Stimulated activated CD8-positive, alpha-beta memory T cell treated with anti-CD3 and anti-CD28 coated beads, Interleukin-15, amount 100 ng/mL, for 48 hours (primary cell): ENCODE measurements at regions not wholly inside any gene's neighbourhood (a gene's known extent, or its start where the extent isn't known, plus 50 kb on each side); places are given as distances from the start of the nearest gene placed in this dataset.

ENCODE experiments used
- DNase-seq, 2 donors: peaks; one replicate each; pipeline ENCODE4 v3.0.0-alpha.2; 2020; ENCODE audit warnings: low read depth in 2 of 2

- no peak for DNase-seq
These were observed 706.3 kb upstream of the WWC1 start for GRCh38 chr5:167585184-167585583.

- no peak for DNase-seq
These were observed 703.5 kb upstream of the WWC1 start for GRCh38 chr5:167587772-167588437.

DNA sequence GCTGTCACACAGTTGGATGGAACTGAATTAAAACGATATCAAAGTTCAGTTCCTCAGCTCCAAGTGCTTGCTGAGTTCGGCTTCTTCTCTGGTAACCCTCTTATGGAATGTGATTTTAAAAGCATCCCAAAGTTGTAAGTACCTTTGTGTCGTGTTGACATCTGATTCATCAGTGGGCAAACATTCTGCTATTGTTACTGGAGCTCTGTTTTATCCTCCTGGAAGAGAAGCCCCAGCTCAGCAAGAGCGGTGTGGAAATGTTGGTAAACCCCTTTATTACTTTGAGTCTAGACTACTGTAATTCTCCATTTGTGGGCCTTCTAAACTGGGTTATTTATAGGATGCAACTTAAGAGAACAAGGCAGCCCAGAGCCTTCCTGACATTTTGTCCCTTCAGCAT is 699.3 kb upstream of the WWC1 start:
- no peak for DNase-seq

DNA sequence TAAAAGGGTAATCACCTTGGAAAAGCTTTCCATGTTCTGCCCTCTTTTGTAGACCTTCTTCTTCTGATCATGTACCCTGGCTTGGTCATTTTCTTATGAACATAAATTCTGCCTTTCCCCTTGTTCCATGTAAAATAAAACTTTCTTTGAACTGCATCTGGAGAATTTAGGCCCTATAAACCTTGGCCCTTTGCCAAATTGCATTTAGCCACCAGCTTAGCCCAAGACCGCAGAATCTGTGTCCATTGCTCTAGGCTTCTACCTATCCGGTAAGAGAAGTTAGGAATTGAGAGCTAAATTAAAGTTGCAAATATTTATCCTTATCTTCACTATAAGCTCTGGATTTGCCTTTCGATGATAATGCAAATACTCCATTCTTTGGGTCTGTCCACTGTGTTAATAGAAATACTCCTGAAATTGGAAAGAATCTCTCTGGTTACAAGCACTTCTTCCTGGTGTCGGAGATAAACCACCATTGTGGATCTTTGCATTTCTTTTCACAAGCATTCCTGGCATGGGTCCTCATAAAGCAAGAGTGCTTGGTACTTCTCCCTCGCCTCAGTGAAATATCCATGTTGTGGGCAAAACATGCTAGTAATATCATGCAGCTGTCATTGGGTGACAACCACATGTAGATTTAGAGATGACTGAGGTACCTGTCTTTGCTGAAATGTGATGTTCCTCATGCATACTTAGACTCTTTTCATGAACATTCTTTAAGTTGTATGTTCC is 698.0 kb upstream of the WWC1 start:
- no peak for DNase-seq

DNA sequence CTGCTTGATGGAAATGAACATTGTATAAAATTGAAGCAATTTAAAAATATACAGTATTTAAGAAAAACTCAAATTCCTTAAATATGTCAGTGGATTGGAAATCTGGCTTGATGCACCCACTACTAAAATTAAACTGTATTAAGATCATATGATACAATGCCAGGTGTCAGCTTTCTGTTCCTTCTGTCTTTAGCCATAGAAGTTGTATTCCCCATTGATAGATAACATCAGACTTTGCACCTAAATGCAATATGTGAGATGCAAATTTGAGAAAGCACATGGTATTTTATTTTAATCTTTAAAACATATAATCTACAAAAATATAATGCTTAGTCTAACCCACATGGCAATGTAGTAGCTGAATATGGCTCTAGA is 697.4 kb upstream of the WWC1 start:
- no peak for DNase-seq

GRCh38 chr5:167594750-167595149 is 696.7 kb upstream of the WWC1 start:
- no peak for DNase-seq

DNA sequence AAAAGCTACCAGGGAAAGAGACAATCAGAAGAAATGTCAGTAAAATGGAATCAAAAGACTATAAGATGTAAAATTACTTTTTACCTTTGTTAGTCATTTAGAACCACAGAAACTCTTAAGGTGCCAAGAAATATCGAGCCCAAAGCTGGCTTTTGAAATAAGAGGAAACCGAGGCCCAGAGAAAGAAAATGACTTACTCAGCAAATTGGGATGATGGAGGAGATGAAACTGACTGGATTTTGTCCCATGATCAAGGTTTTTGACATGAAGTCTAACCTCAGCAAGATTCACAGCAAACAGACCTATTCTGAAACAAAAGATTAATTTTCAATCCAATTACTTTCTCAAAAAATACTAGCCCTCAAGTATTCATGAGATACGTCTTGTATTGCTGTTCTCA is 696.2 kb upstream of the WWC1 start:
- DNase-seq: no peak

DNA sequence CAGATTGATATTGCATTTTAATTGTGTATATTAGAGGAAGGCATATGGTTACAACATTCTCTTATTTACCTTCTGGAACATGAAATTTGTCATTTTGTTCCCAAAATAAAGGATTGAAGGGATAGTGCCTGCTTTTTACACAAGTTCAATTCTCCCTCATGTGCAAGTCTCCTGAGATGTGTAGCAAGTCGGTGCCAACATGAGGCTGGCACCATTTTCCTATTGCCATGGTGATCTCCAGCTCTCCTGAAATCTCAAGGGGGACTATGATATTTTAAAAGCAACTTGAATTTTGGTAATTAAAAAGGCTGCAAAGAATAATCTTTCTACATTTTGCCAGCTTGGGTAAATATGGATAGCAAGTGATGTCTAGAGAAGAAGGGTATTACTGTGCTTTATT is 693.3 kb upstream of the WWC1 start:
- DNase-seq: no peak

- no peak for DNase-seq
These were observed 689.4 kb upstream of the WWC1 start for GRCh38 chr5:167602067-167602466.

GRCh38 chr5:167603135-167603534 is 688.3 kb upstream of the WWC1 start:
- DNase-seq: no peak

DNA sequence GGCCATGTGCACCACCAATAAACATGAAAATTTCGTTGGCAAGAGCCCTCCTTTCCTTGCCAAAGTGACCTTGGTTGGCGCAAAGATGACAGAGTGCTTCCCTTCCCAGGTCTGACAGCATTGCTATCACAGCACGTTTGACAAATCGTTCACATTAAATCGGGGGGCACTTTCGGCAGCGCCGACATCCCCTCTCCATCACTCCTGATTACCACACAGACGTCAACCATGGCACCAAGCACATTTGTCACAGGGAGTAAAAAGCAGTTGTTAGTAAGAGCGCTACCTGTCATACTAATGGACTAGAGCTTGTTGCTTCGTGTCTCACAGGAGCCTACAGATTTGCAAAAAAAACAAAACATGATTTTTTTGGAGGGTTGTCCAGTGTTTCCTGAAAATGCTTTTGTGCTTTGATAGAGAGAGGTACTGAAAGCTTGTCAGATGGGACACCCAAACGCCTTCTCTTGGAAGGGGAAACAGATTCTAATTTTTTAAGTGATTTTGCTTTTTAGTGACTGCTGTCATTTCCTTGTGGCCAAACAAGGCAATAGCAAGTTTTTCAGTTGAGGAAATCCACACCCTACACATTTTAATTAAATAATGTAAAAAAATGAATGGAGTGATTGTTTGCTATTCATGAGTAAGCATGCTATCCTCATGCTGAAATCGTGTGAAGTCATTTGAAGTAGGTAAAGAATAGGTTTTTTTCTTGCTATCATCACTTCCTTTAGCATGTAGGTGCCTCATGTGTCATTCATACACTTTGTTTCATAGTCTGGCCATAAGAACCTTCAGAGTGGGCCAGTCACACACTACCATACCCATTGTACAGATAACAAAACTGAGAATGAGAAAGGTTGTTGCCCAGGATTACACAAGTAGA is 682.8 kb upstream of the WWC1 start:
- DNase-seq: no peak

GRCh38 chr5:167614294-167615021 is 677.0 kb upstream of the WWC1 start:
- no peak for DNase-seq

- DNase-seq: no peak
These were observed 675.2 kb upstream of the WWC1 start for GRCh38 chr5:167616043-167616890.

DNA sequence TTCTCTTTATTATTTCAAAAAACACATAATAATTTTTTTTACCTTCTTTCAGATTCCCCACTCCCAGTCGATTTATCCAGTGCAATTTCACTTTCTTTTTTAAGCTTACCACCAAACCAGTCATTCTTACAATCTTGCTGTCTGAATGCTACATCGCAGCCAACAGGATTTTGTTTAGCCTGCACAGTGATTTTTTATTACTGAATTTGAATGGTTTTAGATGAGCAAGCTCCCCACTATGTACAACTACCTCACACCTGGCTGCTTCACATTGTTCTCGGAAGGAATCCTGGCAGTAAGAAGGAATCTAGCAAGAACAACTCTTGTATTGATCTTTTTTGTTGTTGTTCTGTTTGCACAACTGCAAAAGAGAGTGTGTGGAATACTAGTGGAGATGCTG is 668.1 kb upstream of the WWC1 start:
- DNase-seq: no peak

DNA sequence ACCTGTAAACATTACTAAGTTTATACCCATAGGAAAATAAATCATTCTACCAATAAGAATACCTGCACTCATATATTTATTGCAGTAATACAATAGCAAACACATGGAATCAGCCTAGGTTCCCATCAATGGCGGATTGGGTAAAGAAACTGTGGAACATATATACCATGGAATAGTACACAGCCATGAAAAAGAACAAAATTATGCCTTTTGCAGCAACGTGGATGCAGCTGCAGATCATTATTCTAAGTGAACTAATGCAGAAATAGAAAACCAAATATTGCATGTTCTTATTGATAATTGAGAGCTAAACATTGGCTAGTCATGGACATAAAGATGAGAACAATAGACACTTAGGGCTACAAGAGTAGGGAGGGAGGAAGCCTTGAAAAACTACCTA is 667.4 kb upstream of the WWC1 start:
- DNase-seq: no peak

- no peak for DNase-seq
These were observed 664.9 kb upstream of the WWC1 start for GRCh38 chr5:167626341-167627123.

GRCh38 chr5:167629634-167630033 is 661.8 kb upstream of the WWC1 start:
- no peak for DNase-seq

DNA sequence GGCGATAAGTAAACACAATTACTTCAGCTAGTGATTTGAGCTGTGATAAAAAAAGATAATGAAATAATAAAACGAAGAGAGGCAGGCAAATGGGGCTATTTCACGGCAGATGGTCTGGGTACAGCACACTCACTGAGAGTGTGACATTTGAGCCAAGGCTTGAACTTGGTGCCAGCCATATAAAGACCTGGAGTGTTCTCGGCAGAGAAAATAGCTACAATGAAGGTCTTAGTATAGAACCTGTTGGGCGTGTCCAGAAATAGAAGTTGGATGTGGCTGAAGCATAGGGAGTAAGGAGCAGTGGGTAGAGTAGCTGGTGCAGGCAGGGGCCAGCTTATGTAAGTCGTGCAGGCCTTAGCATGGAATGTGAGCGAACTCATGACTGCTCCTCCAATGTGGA is 660.3 kb upstream of the WWC1 start:
- no peak for DNase-seq

- DNase-seq: no peak
These were observed 658.3 kb upstream of the WWC1 start for GRCh38 chr5:167633114-167633513.

DNA sequence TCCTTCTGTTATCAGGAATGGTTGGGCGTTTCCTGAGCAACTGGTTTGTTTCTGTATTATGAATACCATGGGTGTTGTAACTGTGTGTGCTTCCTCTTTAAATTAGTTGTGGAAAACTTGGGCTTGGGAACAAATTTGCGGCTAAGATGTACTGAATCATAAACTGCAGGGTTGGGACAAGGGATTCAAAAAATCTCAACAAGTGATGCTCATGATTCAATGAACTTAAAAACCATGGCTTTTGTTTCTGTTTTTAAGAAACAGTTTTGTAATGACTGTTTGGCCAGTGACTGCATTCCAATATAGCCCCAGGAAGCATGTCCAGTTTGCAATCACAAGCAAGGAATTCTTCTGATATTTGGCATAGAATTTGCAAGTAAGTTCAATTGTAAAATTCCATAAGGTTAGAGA is 657.5 kb upstream of the WWC1 start:
- DNase-seq: no peak
